ENCODE measurements at regions not wholly inside any gene's neighbourhood (a gene's known extent, or its start where the extent isn't known, plus 50 kb on each side); places are given as distances from the start of the nearest gene placed in this dataset.
"Not testable (repeated sequence)": the region's sequence is repeated elsewhere in the genome, so short reads cannot be mapped to it uniquely, and the experiment has no call there.

GRCh38 chr13:44054525-44054924 lies 174.8 kb downstream of the LACC1 start:
- DNase-seq = no peak
- Histone ChIP-seq H3K27ac (no peak overlapping the region), H3K36me3 (no peaks in the 10 kb centered on the region), H3K27me3 (no peaks in the 10 kb centered on the region), H3K4me3 (no peak overlapping the region), H3K4me1 (peaks cover 0 to 63% (median 24%) of the 10 kb centered on the region in 4 donors), H3K9me3 (no peaks in the 10 kb centered on the region)
- intact Hi-C loops (cut with DNase I; ENCODE audit: low total_unique reads) = no loop called here
- TF ChIP-seq, protein P1, sequence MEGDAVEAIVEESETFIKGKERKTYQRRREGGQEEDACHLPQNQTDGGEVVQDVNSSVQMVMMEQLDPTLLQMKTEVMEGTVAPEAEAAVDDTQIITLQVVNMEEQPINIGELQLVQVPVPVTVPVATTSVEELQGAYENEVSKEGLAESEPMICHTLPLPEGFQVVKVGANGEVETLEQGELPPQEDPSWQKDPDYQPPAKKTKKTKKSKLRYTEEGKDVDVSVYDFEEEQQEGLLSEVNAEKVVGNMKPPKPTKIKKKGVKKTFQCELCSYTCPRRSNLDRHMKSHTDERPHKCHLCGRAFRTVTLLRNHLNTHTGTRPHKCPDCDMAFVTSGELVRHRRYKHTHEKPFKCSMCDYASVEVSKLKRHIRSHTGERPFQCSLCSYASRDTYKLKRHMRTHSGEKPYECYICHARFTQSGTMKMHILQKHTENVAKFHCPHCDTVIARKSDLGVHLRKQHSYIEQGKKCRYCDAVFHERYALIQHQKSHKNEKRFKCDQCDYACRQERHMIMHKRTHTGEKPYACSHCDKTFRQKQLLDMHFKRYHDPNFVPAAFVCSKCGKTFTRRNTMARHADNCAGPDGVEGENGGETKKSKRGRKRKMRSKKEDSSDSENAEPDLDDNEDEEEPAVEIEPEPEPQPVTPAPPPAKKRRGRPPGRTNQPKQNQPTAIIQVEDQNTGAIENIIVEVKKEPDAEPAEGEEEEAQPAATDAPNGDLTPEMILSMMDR (IDR thresholded peaks at IDR 0.05) = no peak

- H3K4me3 ChIP-seq; H3K27me3 ChIP-seq; DNase-seq; H3K36me3 ChIP-seq; intact Hi-C loops (cut with DNase I; ENCODE audit: low total_unique reads); H3K9me3 ChIP-seq; H3K27ac ChIP-seq: not testable (repeated sequence)
- H3K4me1 ChIP-seq = peaks cover 0 to 58% (median 20%) of the 10 kb centered on the region in 4 donors
These were observed 176.0 kb downstream of the LACC1 start for GRCh38 chr13:44055681-44056080.

- Histone ChIP-seq H3K27ac (no peak overlapping the region), H3K4me3 (no peak overlapping the region), H3K9me3 (no peaks in the 10 kb centered on the region), H3K36me3 (no peaks in the 10 kb centered on the region), H3K4me1 (peaks cover 0 to 34% (median 9%) of the 10 kb centered on the region in 4 donors), H3K27me3 (no peaks in the 10 kb centered on the region)
- intact Hi-C loops (cut with DNase I; ENCODE audit: low total_unique reads) = no loop called here
- TF ChIP-seq, protein P1 (IDR thresholded peaks at IDR 0.05) = no peak
- no peak for DNase-seq
These were observed 178.4 kb downstream of the LACC1 start for GRCh38 chr13:44058067-44058466.

- no peaks in the 10 kb centered on the region for H3K27me3 ChIP-seq
- H3K4me1 ChIP-seq = peaks cover 0 to 28% (median 5%) of the 10 kb centered on the region in 4 donors
- H3K36me3 ChIP-seq = no peaks in the 10 kb centered on the region
- TF ChIP-seq, protein P1 (IDR thresholded peaks at IDR 0.05) = no peak
- intact Hi-C loops (cut with DNase I; ENCODE audit: low total_unique reads) = no loop called here
- H3K27ac ChIP-seq = peak overlapping the region in 1 of 2 donors; percentile 33
- no peak overlapping the region for H3K4me3 ChIP-seq
- H3K9me3 ChIP-seq = no peaks in the 10 kb centered on the region
- no peak for DNase-seq
These were observed 179.0 kb downstream of the LACC1 start for GRCh38 chr13:44058624-44059215.

DNA sequence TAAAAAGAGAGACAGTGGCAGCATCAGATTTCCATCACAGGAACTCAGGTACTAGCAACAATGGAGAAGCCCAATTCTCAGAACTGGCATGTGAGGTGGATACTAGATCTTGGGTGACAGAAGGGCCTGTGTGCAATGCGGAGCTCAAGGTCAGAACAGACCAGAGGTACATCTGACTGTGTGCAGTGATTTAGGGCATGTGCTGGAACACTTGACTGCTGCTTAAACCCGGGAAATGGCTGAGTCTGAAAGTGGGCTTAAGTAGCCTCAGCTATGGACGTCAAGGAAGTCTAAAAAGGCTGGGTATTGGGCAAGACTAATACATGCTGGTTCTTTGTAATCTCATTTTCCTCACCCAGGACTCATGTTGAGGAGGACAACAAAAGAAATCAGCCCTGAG lies 182.2 kb downstream of the LACC1 start:
- DNase-seq = no peak
- H3K9me3 ChIP-seq = no peaks in the 10 kb centered on the region
- no peak overlapping the region for H3K4me3 ChIP-seq
- no peaks in the 10 kb centered on the region for H3K27me3 ChIP-seq
- TF ChIP-seq, protein P1 (IDR thresholded peaks at IDR 0.05) = no peak
- intact Hi-C loops (cut with DNase I; ENCODE audit: low total_unique reads) = no loop called here
- no peaks in the 10 kb centered on the region for H3K36me3 ChIP-seq
- peaks cover 0 to 20% (median 4%) of the 10 kb centered on the region in 4 donors for H3K4me1 ChIP-seq
- no peak overlapping the region for H3K27ac ChIP-seq

DNA sequence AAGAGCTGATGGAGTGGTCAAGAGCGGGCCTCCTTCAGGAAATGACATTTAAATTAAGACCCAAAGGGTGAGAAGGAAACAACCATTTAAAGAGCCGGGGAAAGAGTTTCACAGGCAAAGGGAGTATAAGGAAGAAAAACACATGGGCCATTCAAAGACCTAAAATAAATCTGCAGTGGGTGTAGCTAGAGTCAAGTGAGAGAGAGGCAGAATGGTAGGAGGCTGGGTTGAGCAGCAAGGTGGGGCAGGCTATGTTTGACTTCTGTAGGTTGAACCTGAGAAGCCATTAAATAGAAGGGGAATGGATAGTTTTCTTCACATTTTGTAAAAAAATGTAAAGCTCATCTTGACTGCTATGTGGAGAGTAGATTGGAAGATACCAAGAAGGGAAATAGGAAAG lies 183.8 kb downstream of the LACC1 start:
- Histone ChIP-seq H3K9me3 (no peaks in the 10 kb centered on the region), H3K4me1 (peaks cover 0 to 18% (median 6%) of the 10 kb centered on the region in 4 donors)
- intact Hi-C loops (cut with DNase I; ENCODE audit: low total_unique reads) = no loop called here

More for the DNA sequence above, 183.8 kb downstream of the LACC1 start:
- TF ChIP-seq, protein P1 (IDR thresholded peaks at IDR 0.05) = no peak
- Histone ChIP-seq H3K36me3 (no peaks in the 10 kb centered on the region), H3K27ac (no peak overlapping the region), H3K4me3 (no peak overlapping the region), H3K27me3 (no peaks in the 10 kb centered on the region)
- DNase-seq = no peak

Measured in tibial artery (tissue), 4 donors.